DOHH2 (cell line): ENCODE measurements at regions not wholly inside any gene's neighbourhood (a gene's known extent, or its start where the extent isn't known, plus 50 kb on each side); places are given as distances from the start of the nearest gene placed in this dataset.

Experiments used
- H3F3A ChIP-seq: fragments of 200-600 bp; sonication (generic), shearing (Covaris generic); 2 replicates; pipeline ENCODE4 v1.6.0; 2016; ENCODE audit warnings: antibody characterized with exemption, mild to moderate bottlenecking; ENCODE audit not compliant: control insufficient read depth, insufficient read depth
- H3K27ac ChIP-seq: fragments of 200-600 bp; sonication (generic); 2 replicates; pipeline ENCODE4 v1.5.1; 2014; ENCODE audit warnings: low read depth, mild to moderate bottlenecking, low read length, moderate library complexity
- H3K27me3 ChIP-seq: fragments of 200-600 bp; sonication (generic); 2 replicates; pipeline ENCODE4 v1.6.1; 2014; ENCODE audit warnings: mild to moderate bottlenecking, low read length, mixed read lengths; ENCODE audit not compliant: control insufficient read depth
- H3K36me3 ChIP-seq: fragments of 200-600 bp; sonication (generic); 2 replicates; pipeline ENCODE4 v1.6.1; 2014; ENCODE audit warnings: mild to moderate bottlenecking, low read length, moderate library complexity, mixed read lengths; ENCODE audit not compliant: control insufficient read depth
- H3K4me1 ChIP-seq: fragments of 200-600 bp; sonication (generic); 2 replicates; pipeline ENCODE4 v1.6.1; 2014; ENCODE audit warnings: mild to moderate bottlenecking, low read length, mixed read lengths; ENCODE audit not compliant: control insufficient read depth
- H3K4me2 ChIP-seq: fragments of 200-600 bp; sonication (generic); 2 replicates; pipeline ENCODE4 v1.6.0; 2014; ENCODE audit warnings: mild to moderate bottlenecking, low read length, moderate library complexity
- H3K4me3 ChIP-seq: fragments of 200-600 bp; sonication (generic); 2 replicates; pipeline ENCODE4 v1.5.1; 2014; ENCODE audit warnings: mild to moderate bottlenecking, low read length, mixed read lengths
- H3K79me2 ChIP-seq: fragments of 200-600 bp; sonication (generic); 2 replicates; pipeline ENCODE4 v1.6.1; 2014; ENCODE audit warnings: mild to moderate bottlenecking, low read length, mixed read lengths; ENCODE audit not compliant: control insufficient read depth
- H3K9me2 ChIP-seq: fragments of 200-600 bp; sonication (generic); replicated peaks from 2 replicates; pipeline ENCODE4 v1.6.1; 2014; ENCODE audit warnings: mild to moderate bottlenecking, low read length, mixed read lengths; ENCODE audit not compliant: control insufficient read depth
- H3K9me3 ChIP-seq: fragments of 200-600 bp; sonication (generic); 2 replicates; pipeline ENCODE4 v1.6.1; 2014; ENCODE audit warnings: antibody characterized with exemption, low read length, mixed read lengths; ENCODE audit not compliant: control insufficient read depth, insufficient read depth
- H4K20me1 ChIP-seq: fragments of 200-600 bp; sonication (generic); 2 replicates; pipeline ENCODE4 v1.6.0; 2014; ENCODE audit warnings: low read depth, mild to moderate bottlenecking, antibody characterized with exemption, low read length, moderate library complexity; ENCODE audit not compliant: control insufficient read depth, insufficient read depth
- EZH2phosphoT487 ChIP-seq: fragments of 200-600 bp; sonication (generic); IDR thresholded peaks from 2 replicates; pipeline ENCODE4 v1.6.1; 2017; ENCODE audit warnings: borderline replicate concordance, mild to moderate bottlenecking, antibody characterized with exemption, low read length, moderate library complexity, mixed read lengths
- TF ChIP-seq, protein P1 (sequence below): fragments of 200-600 bp; sonication (generic); IDR thresholded peaks from one replicate; pipeline ENCODE4 v1.5.1; 2014; ENCODE audit warnings: antibody characterized with exemption, mild to moderate bottlenecking, low read depth, low read length; ENCODE audit not compliant: poor library complexity, severe bottlenecking

DNA sequence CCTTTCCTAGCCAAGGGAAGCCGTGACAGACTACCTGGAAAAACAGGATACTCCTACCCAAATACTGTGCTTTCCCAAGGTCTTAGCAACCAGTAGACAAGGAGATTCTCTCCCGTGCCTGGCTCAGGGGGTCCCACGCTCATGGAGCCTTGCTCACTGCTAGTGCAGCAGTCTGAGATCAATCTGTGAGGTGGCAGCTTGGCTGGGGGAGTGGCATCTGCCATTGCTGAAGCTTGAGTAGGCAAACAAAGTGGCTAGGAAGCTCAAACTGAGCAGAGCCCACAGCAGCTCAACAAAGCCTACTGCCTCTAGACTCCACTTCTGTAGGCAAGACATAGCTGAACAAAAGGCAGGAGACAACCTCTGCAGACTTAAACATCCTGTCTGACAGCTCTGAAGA, 177.1 kb downstream of the PARM1 start:
- Histone ChIP-seq H3K36me3 (no peaks in the 10 kb centered on the region), H3K79me2 (no peaks in the 10 kb centered on the region), H3K9me2 (no peaks in the 10 kb centered on the region), H3K9me3 (no peaks in the 10 kb centered on the region), H3K4me1 (no peaks in the 10 kb centered on the region), H3K4me3 (no peak overlapping the region), H4K20me1 (no peaks in the 10 kb centered on the region), H3F3A (no peaks in the 10 kb centered on the region), H3K4me2 (no peak overlapping the region), H3K27ac (no peak overlapping the region), H3K27me3 (no peaks in the 10 kb centered on the region)
- no peak for TF ChIP-seq EZH2phosphoT487
- TF ChIP-seq, protein P1, sequence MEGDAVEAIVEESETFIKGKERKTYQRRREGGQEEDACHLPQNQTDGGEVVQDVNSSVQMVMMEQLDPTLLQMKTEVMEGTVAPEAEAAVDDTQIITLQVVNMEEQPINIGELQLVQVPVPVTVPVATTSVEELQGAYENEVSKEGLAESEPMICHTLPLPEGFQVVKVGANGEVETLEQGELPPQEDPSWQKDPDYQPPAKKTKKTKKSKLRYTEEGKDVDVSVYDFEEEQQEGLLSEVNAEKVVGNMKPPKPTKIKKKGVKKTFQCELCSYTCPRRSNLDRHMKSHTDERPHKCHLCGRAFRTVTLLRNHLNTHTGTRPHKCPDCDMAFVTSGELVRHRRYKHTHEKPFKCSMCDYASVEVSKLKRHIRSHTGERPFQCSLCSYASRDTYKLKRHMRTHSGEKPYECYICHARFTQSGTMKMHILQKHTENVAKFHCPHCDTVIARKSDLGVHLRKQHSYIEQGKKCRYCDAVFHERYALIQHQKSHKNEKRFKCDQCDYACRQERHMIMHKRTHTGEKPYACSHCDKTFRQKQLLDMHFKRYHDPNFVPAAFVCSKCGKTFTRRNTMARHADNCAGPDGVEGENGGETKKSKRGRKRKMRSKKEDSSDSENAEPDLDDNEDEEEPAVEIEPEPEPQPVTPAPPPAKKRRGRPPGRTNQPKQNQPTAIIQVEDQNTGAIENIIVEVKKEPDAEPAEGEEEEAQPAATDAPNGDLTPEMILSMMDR: no peak

DNA sequence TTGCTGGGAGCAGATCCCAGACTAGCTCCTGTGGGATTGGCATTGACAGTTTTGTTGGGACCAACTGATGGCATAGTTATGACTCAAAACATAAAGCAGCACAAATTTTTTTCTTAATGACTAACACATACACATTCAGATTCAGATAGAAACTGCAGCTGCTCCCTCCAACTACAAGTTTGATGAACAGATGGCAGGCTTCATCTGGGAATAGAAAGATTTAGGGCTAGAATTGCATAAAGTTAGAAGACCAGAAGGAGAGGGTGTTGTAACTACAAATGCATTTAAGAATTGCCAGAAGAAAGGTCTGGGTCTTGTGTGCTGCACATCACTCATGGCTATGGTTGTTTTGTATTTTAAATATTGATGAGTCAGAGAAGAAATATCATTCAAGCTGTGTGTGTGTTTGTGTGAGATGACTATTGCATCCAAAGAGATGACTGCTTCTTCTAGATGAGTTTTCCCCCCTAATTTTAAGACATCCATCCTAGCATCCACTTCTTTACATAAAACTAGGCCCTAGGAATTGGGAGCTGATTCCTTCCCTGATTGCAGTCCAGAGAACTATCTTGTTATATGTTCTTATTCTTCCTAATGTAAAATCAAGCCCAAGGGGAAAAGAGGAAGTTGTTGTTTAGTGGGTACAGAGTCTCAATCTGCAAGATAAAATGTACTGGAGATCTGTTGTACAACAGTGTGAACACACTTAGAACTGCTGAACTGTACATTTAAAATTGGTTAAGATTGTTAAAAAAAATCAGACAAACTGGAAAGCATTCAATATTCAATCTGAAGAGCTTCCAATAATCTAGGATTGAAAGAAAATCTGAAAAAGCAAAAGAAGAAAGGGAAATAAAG, 175.1 kb downstream of the PARM1 start:
- H3K4me1 ChIP-seq: no peaks in the 10 kb centered on the region
- TF ChIP-seq, protein P1: no peak
- TF ChIP-seq EZH2phosphoT487: no peak
- no peaks in the 10 kb centered on the region for H4K20me1 ChIP-seq
- no peaks in the 10 kb centered on the region for H3K9me3 ChIP-seq
- no peaks in the 10 kb centered on the region for H3K9me2 ChIP-seq
- H3K4me2 ChIP-seq: no peak overlapping the region
- H3F3A ChIP-seq: no peaks in the 10 kb centered on the region
- no peak overlapping the region for H3K4me3 ChIP-seq
- H3K27me3 ChIP-seq: no peaks in the 10 kb centered on the region
- no peak overlapping the region for H3K27ac ChIP-seq
- no peaks in the 10 kb centered on the region for H3K36me3 ChIP-seq
- no peaks in the 10 kb centered on the region for H3K79me2 ChIP-seq

DNA sequence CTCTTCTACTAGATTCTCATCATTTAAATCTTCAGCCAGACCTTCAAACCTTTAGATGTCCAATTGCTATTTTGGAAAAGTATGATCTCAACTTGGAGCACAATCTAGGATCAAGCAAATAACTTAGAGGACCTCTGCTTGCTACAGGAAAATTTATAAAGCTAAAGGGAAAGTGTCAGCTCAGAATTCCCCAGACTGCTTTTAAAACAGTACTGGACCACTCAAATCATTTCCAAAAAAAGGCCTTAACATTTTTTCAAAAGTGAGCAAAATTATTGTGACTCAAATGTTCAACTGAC, 169.8 kb downstream of the PARM1 start:
- TF ChIP-seq, protein P1: no peak
- no peak for TF ChIP-seq EZH2phosphoT487
- H3K79me2 ChIP-seq: no peaks in the 10 kb centered on the region
- H3K9me3 ChIP-seq: no peaks in the 10 kb centered on the region
- H3K9me2 ChIP-seq: no peaks in the 10 kb centered on the region
- no peaks in the 10 kb centered on the region for H4K20me1 ChIP-seq
- H3K36me3 ChIP-seq: no peaks in the 10 kb centered on the region
- no peak overlapping the region for H3K27ac ChIP-seq
- no peak overlapping the region for H3K4me3 ChIP-seq
- no peaks in the 10 kb centered on the region for H3F3A ChIP-seq
- H3K27me3 ChIP-seq: no peaks in the 10 kb centered on the region
- no peak overlapping the region for H3K4me2 ChIP-seq
- H3K4me1 ChIP-seq: peaks cover 6% of the 10 kb centered on the region
